LNCaP clone FGC (cell line): ENCODE measurements at regions not wholly inside any gene's neighbourhood (a gene's known extent, or its start where the extent isn't known, plus 50 kb on each side); places are given as distances from the start of the nearest gene placed in this dataset.

Experiments
- DNase-seq: peaks from one replicate; pipeline ENCODE4 v3.0.0-alpha.2; 2011; ENCODE audit warnings: low read depth
- H3K4me3 ChIP-seq: 2 replicates; pipeline ENCODE4 v1.5.1; 2011; ENCODE audit warnings: mild to moderate bottlenecking, low read depth, low read length, control low read depth
- CTCF ChIP-seq: IDR thresholded peaks from 2 replicates; pipeline ENCODE4 v1.5.1; 2012; ENCODE audit warnings: mild to moderate bottlenecking; ENCODE audit not compliant: control insufficient read depth, insufficient read depth; ENCODE audit errors: extremely low read depth

DNA sequence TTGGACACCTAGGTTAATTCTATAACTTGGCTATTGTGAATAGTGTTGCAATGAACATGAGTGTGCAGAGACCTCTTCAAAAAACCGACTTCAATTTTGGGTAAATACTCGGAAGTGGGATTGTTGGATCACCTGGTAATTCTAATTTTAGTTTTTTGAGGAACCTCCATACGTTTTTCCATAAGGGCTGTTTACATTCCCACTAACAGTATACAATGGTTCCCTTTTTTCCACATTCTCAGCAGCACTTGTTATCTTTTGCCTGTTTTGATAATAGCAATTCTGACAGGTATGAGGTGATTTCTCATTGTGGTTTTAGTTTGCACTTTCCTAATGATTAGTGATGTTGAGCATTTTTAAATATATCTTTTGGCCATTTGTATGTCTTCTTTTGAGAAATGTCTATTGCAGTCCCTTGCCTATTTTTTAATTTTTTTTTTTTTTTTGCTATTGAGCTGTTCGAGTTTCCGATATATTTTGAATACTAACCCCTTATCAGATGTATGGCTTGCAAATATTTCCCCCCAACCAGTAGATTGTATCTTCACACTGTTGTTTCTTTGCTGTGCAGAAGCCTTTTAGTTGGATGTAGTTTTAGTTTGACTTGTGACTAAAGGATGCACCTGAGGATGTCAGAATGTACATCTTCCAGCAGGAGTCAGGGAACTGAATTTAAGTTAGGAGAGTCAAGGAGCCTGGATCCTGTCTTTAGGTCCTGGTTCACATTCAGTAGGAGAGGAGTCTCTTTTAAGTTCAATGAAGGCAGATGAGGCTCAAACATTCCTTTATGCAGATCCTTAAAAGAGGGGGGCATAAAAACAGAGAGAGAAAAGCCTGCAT is 120.0 kb downstream of the S1PR1 start:
- no peak for DNase-seq
- H3K4me3 ChIP-seq = no peak overlapping the region
- no peak for TF ChIP-seq CTCF

DNA sequence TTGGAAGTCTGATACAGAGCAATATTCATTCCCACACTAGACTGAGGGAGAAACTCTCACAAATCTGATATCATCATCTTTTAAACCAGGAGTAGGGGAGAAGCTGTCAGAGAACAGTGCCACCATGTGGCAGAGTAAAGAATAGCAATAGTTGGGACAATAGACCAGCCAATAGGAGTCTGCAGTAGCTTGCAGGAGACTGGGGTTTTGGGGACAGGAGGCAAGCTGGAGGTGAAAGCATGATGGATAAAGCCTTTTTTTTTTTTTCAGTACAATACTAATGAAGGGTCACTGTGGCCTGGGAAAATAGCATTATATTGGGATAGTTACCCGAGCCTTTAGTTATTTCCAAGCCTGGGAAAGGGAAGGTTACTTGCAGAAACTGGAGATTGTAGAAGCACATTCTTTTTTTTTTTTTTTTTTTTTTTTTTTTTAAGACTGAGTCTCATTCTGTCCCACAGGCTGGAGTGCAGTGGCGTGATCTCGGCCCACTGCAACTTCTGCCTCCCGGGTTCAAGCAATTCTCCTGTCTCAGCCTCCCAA is 120.7 kb downstream of the S1PR1 start:
- H3K4me3 ChIP-seq = no peak overlapping the region
- DNase-seq = peak; percentile 28
- TF ChIP-seq CTCF = peak; percentile 93

DNA sequence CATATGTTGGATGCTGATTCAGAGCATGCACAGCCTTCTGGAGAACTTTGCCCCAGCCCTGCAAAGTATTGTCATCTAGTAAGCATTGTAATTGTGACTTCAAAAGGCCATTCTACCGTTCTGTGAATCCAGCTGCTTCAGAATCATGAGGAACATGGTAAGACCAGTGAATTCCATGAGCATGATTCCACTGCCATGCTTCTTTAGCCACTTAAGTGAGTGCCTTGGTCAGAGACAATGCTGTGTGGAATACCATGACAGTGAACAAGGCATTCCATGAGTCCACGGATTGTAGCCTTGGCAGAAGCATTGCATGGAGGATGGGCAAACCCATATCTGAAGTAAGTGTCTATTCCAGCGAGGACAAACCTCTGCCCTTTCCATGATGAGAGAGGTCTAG is 123.7 kb downstream of the S1PR1 start:
- H3K4me3 ChIP-seq = no peak overlapping the region
- DNase-seq = no peak
- no peak for TF ChIP-seq CTCF

GRCh38 chr1:101363891-101364318 is 127.1 kb downstream of the S1PR1 start:
- TF ChIP-seq CTCF = no peak
- H3K4me3 ChIP-seq = no peak overlapping the region
- no peak for DNase-seq

DNA sequence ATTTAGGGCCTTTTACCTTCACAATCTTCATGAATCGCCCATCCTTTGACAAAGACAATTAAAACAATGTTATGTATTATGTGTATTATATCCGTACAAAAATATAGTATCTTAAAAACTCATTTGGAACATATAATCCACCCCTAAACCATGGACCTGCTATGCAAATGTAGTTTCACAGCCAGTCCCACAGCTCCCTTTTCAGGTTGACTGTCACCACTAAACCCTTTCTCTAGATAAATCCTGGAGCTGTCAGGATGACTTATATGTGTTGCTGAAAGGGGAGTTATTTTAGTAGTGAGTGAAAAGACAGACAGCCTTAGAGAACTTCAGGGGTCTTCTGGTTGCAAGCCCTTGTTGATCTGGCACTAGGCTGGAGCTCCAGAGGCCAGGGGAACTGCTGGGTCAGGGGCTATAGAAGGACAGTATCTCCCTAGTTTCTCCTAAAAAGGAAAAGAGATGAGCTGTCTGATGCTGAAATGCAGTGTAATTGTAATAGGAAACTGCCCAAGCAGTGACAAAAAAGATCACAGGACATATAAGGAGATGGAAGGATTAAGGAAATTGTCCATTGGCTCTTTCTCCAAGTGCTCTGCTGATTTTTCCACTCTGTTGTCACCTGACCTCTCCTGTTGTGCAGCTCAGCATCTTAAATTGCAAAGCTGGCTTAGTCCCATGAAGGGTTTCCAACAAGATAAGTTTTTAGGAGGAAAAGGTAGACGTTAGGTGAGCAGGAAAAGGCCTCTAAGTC is 127.7 kb downstream of the S1PR1 start:
- H3K4me3 ChIP-seq = no peak overlapping the region
- no peak for TF ChIP-seq CTCF
- no peak for DNase-seq

- no peak overlapping the region for H3K4me3 ChIP-seq
- no peak for DNase-seq
- TF ChIP-seq CTCF = no peak
Measured at GRCh38 chr1:101365186-101365585, 128.4 kb downstream of the S1PR1 start.

- no peak overlapping the region for H3K4me3 ChIP-seq
- no peak for DNase-seq
- TF ChIP-seq CTCF = no peak
Measured at GRCh38 chr1:101365878-101366277, 129.1 kb downstream of the S1PR1 start.
